K562 (cell line): ENCODE measurements at regions not wholly inside any gene's neighbourhood (a gene's known extent, or its start where the extent isn't known, plus 50 kb on each side); places are given as distances from the start of the nearest gene placed in this dataset.

Experiments used
- ATAC-seq: fragments of 200-7000 bp; cut with Tn5 transposase; 3 replicates; pipeline ENCODE4 v1.9.1; 2020; ENCODE audit warnings: moderate library complexity
- BruUV-seq: library from RNA; stranded (reverse); fragments of 400-500 nt; replicated peaks from 2 replicates; lab custom pipeline; 2021; lab: Mats Ljungman, UMichigan
- CTCF ChIA-PET: fragments of 300-600 bp; formaldehyde crosslinking; extraction: SDS; loops from one replicate; lab custom pipeline; 2021; ENCODE audit warnings: low intra/inter-chr PET ratio; lab: Yijun Ruan, JAX
- POLR2A ChIA-PET: fragments of 300-600, 350-650 bp; sonication (Branson Sonifier 250); formaldehyde crosslinking; extraction: SDS; loops from one replicate; lab custom pipeline; 2021; ENCODE audit warnings: antibody characterized with exemption, inconsistent platforms; lab: Yijun Ruan, JAX
- DNase-seq, 4 experiments: peaks; one replicate each; pipeline versions ENCODE4 v3.0.0 to v3.0.0-alpha.2; 2011 to 2018; ENCODE audit warnings: low spot score in 3 of 4, mixed read lengths in 3 of 4; ENCODE audit errors: extremely low read depth in 1 of 4
- FAIRE-seq: peaks from 2 replicates; lab custom pipeline; 2011; peaks lifted over from hg19 to GRCh38; lab: Jason Lieb, UNC
- H2AFZ ChIP-seq: 2 replicates; pipeline ENCODE4 v1.6.0; 2011; ENCODE audit warnings: low read depth, low read length, control low read depth, inconsistent platforms
- H3K27ac ChIP-seq: fragments of 200-600 bp; 3 replicates; pipeline ENCODE4 v1.8.0; 2011; ENCODE audit warnings: low read depth, mild to moderate bottlenecking, control low read depth, inconsistent platforms, low read length, moderate library complexity, mixed read lengths; ENCODE audit errors: extremely low read depth
- H3K27me3 ChIP-seq, 2 experiments: fragments of 300-600 bp in 1 of 2; 2 replicates in 1 of 2; 3 replicates in 1 of 2; pipeline versions ENCODE4 v1.6.0 to v1.8.0; 2011; ENCODE audit warnings: inconsistent platforms in 2 of 2, low read length in 2 of 2, mild to moderate bottlenecking in 1 of 2, mixed read lengths in 1 of 2, moderate library complexity in 1 of 2; ENCODE audit not compliant: control insufficient read depth in 2 of 2, insufficient read depth in 2 of 2
- H3K36me3 ChIP-seq: fragments of 300-600 bp; 3 replicates; pipeline ENCODE4 v1.8.0; 2011; ENCODE audit warnings: mild to moderate bottlenecking, low read length, inconsistent platforms; ENCODE audit not compliant: control insufficient read depth, insufficient read depth
- H3K4me1 ChIP-seq, 2 experiments: fragments of 200-600 bp in 1 of 2; replicated peaks in 1 of 2; 2 replicates in 1 of 2; 3 replicates in 1 of 2; pipeline versions ENCODE4 v1.5.1 to v1.8.0; 2011; ENCODE audit warnings: inconsistent platforms in 2 of 2, low read length in 2 of 2, mild to moderate bottlenecking in 1 of 2, mixed read lengths in 1 of 2, moderate library complexity in 1 of 2; ENCODE audit not compliant: control insufficient read depth in 2 of 2, insufficient read depth in 2 of 2
- H3K4me2 ChIP-seq: 2 replicates; pipeline ENCODE4 v1.6.1; 2011; ENCODE audit warnings: low read length, control low read depth, inconsistent platforms, mixed read lengths; ENCODE audit not compliant: insufficient read depth
- H3K4me3 ChIP-seq: fragments of 200-600 bp; sonication (generic), shearing (Covaris generic); 2 replicates; pipeline ENCODE4 v1.5.1; 2016; ENCODE audit warnings: control low read depth, inconsistent platforms
- H3K79me2 ChIP-seq: fragments of 200-600 bp; 3 replicates; pipeline ENCODE4 v1.8.0; 2011; ENCODE audit warnings: low read length, inconsistent platforms; ENCODE audit not compliant: control insufficient read depth, insufficient read depth
- H3K9ac ChIP-seq, 2 experiments: 2 replicates each; pipeline versions ENCODE4 v1.6.0 to v1.6.1; 2011; ENCODE audit warnings: low read depth in 2 of 2, low read length in 2 of 2, control low read depth in 1 of 2, inconsistent platforms in 1 of 2, mild to moderate bottlenecking in 1 of 2, mixed read lengths in 1 of 2; ENCODE audit not compliant: insufficient read depth in 1 of 2
- H3K9me1 ChIP-seq: one replicate; pipeline ENCODE4 v1.6.0; 2011; ENCODE audit warnings: inconsistent platforms, mild to moderate bottlenecking, low read length, moderate library complexity; ENCODE audit not compliant: control insufficient read depth, insufficient read depth
- H3K9me3 ChIP-seq: replicated peaks from 2 replicates; pipeline ENCODE4 v1.5.1; 2011; ENCODE audit warnings: low read depth, low read length, inconsistent platforms; ENCODE audit not compliant: control insufficient read depth, insufficient read depth
- H4K20me1 ChIP-seq: replicated peaks from 2 replicates; pipeline ENCODE4 v1.6.1; 2011; ENCODE audit warnings: low read length, inconsistent platforms, mixed read lengths; ENCODE audit not compliant: control insufficient read depth, insufficient read depth
- CBX2 ChIP-seq: fragments of 200-600 bp; sonication (generic); IDR thresholded peaks from one replicate; pipeline ENCODE4 v1.6.1; 2012; ENCODE audit warnings: mild to moderate bottlenecking, low read length, inconsistent platforms; ENCODE audit not compliant: insufficient read depth, poor library complexity, severe bottlenecking
- ELK3 ChIP-seq: fragments of 450-650 bp; formaldehyde crosslinking; IDR thresholded peaks from 2 replicates; pipeline ENCODE4 v1.4.0; 2020; ENCODE audit warnings: mild to moderate bottlenecking
- GTF2B ChIP-seq: IDR thresholded peaks from 2 replicates; pipeline ENCODE4 v1.6.1; 2011; ENCODE audit not compliant: insufficient read length; ENCODE audit errors: extremely low read depth
- POLR2B ChIP-seq: fragments of 450-650 bp; IDR thresholded peaks from 2 replicates; pipeline ENCODE4 v1.6.1; 2018; ENCODE audit warnings: low read depth; ENCODE audit not compliant: partially characterized antibody
- PRMT5 ChIP-seq: sonication (generic); formaldehyde crosslinking; IDR thresholded peaks from 2 replicates; pipeline ENCODE4 v1.5.0; 2020; ENCODE audit warnings: missing genetic modification reagents
- TCF7 ChIP-seq: sonication (generic); IDR thresholded peaks from 2 replicates; pipeline ENCODE4 v1.6.1; 2016; ENCODE audit warnings: antibody characterized with exemption, borderline replicate concordance
- TFAM ChIP-seq: fragments of 250-450 bp; sonication (Bioruptor Pico); conservative IDR thresholded peaks from 2 replicates; pipeline ENCODE4 v1.5.0; 2021; ENCODE audit warnings: mild to moderate bottlenecking, moderate library complexity
- ZNF3 ChIP-seq: fragments of 250-450 bp; sonication (Bioruptor Pico); IDR thresholded peaks from 2 replicates; pipeline ENCODE4 v1.5.0; 2021; ENCODE audit warnings: mild to moderate bottlenecking, moderate library complexity
- ZNF511 ChIP-seq: sonication (generic); formaldehyde crosslinking; IDR thresholded peaks from 2 replicates; pipeline ENCODE4 v1.8.0; 2022; ENCODE audit warnings: mild to moderate bottlenecking, missing genetic modification reagents
- WGBS: fragments of 100-300 bp; shearing (Covaris generic); methylation state at CpG from one replicate; pipeline ENCODE4 v1.1.6; 2016; ENCODE audit warnings: low coverage, mixed read lengths; ENCODE audit not compliant: insufficient coverage; ENCODE audit errors: missing lambda C conversion rate; 5-methylcytosine and 5-hydroxymethylcytosine counted together
- in situ Hi-C: fragments of 300-500 bp; cut with MboI; formaldehyde crosslinking; loops from 4 replicates; pipeline ENCODE4 v1.15.0; 2018; ENCODE audit warnings: inconsistent platforms, mixed read lengths
- intact Hi-C: fragments of 100-400 bp; cut with micrococcal nuclease; formaldehyde crosslinking; loops from 2 replicates; pipeline ENCODE4 v1.14.2; 2022

GRCh38 chr2:150705767-150706166 lies 218.3 kb upstream of the RND3 start:
- no peaks in the 10 kb centered on the region for H3K9me1 ChIP-seq
- no peaks in the 10 kb centered on the region for H4K20me1 ChIP-seq
- no peaks in the 10 kb centered on the region for H3K27me3 ChIP-seq
- H3K9ac ChIP-seq, result no peak overlapping the region
- no peak overlapping the region for H3K4me3 ChIP-seq
- no peak overlapping the region for H3K27ac ChIP-seq
- H2AFZ ChIP-seq, result no peak overlapping the region
- ChIA-PET CTCF (no interaction called here), POLR2A (no interaction called here)
- FAIRE-seq (no peak), DNase-seq (no peak), ATAC-seq (no peak)
- in situ Hi-C loops (no loop called here), intact Hi-C loops (no loop called here)
- TF ChIP-seq TCF7 (no peak), ZNF3 (CRISPR knock-in tag) (no peak), GTF2B (no peak), TFAM (no peak), ELK3 (CRISPR knock-in tag) (no peak), CBX2 (no peak), POLR2B (no peak), PRMT5 (CRISPR knock-in tag) (no peak), ZNF511 (CRISPR knock-in tag) (no peak)
- BruUV-seq, result no TSS peak
- H3K36me3 ChIP-seq, result no peaks in the 10 kb centered on the region
- WGBS, result 0% methylated on average over 2 of the region's 2 CpGs
- H3K79me2 ChIP-seq, result no peaks in the 10 kb centered on the region
- no peaks in the 10 kb centered on the region for H3K4me1 ChIP-seq
- H3K9me3 ChIP-seq, result no peaks in the 10 kb centered on the region
- no peak overlapping the region for H3K4me2 ChIP-seq
